A549 (cell line): ENCODE measurements at regions not wholly inside any gene's neighbourhood (a gene's known extent, or its start where the extent isn't known, plus 50 kb on each side); places are given as distances from the start of the nearest gene placed in this dataset.

Source experiments
- ATAC-seq, 2 experiments: fragments of 200-7000 bp in 1 of 2; fragments of >200 bp in 1 of 2; cut with Nextera tagmentation in 1 of 2; cut with Tn5 transposase in 1 of 2; 3 replicates each; pipeline versions ENCODE4 v1.8.0 to v1.9.1; 2018 to 2020; ENCODE audit warnings: mild to moderate bottlenecking in 1 of 2, moderate library complexity in 1 of 2
- CTCF ChIA-PET: fragments of 300-600 bp; sonication (Branson Sonifier 250); formaldehyde crosslinking; extraction: SDS; loops from one replicate; lab custom pipeline; 2021; ENCODE audit warnings: antibody characterized with exemption, inconsistent platforms; lab: Yijun Ruan, JAX
- POLR2A ChIA-PET: fragments of 350-600 bp; formaldehyde crosslinking; extraction: SDS; loops from one replicate; lab custom pipeline; 2021; ENCODE audit warnings: antibody characterized with exemption, inconsistent platforms; lab: Yijun Ruan, JAX
- DNase-seq, 2 experiments: peaks; one replicate each; pipeline versions ENCODE4 v3.0.0 to v3.0.0-alpha.2; 2011 to 2016; ENCODE audit warnings: low read depth in 1 of 2, low spot score in 1 of 2
- FAIRE-seq: peaks from 2 replicates; lab custom pipeline; 2011; peaks lifted over from hg19 to GRCh38; lab: Jason Lieb, UNC
- H3K27ac ChIP-seq, 2 experiments: fragments of >200 bp; sonication (Bioruptor Twin); formaldehyde crosslinking; 3 replicates each; pipeline ENCODE4 v1.5.1; 2016 to 2017
- H3K4me1 ChIP-seq: fragments of >200 bp; sonication (Bioruptor Twin); formaldehyde crosslinking; 3 replicates; pipeline ENCODE4 v1.6.1; 2016
- H3K4me2 ChIP-seq: fragments of >200 bp; sonication (Bioruptor Twin); formaldehyde crosslinking; 3 replicates; pipeline ENCODE4 v1.6.1; 2016
- H3K4me3 ChIP-seq: fragments of >200 bp; sonication (Bioruptor Twin); formaldehyde crosslinking; 3 replicates; pipeline ENCODE4 v1.5.1; 2016
- H3K9me3 ChIP-seq: fragments of >200 bp; sonication (Bioruptor Twin); formaldehyde crosslinking; 3 replicates; pipeline ENCODE4 v1.6.1; 2016
- BCL3 ChIP-seq: fragments of >200 bp; sonication (Bioruptor Twin); formaldehyde crosslinking; IDR thresholded peaks from 3 replicates; pipeline ENCODE4 v1.6.1; 2016
- CBX2 ChIP-seq: fragments of 200-600 bp; sonication (generic); IDR thresholded peaks from 2 replicates; pipeline ENCODE4 v1.6.1; 2016; ENCODE audit warnings: low read depth, mild to moderate bottlenecking, borderline replicate concordance
- CEBPB ChIP-seq, 2 experiments: fragments of >200 bp in 1 of 2; sonication (Bioruptor Twin) in 1 of 2; formaldehyde crosslinking in 1 of 2; IDR thresholded peaks; 2 replicates each; pipeline ENCODE4 v1.6.1; 2012 to 2016
- CHD4 ChIP-seq: fragments of 200-600 bp; sonication (generic); IDR thresholded peaks from 2 replicates; pipeline ENCODE4 v1.6.1; 2016; ENCODE audit warnings: antibody characterized with exemption, mild to moderate bottlenecking, borderline replicate concordance
- CTCF ChIP-seq: fragments of >200 bp; sonication (Bioruptor Twin); formaldehyde crosslinking; IDR thresholded peaks from 3 replicates; pipeline ENCODE4 v1.5.1; 2016
- EP300 ChIP-seq, 2 experiments: fragments of >200 bp; sonication (Bioruptor Twin); formaldehyde crosslinking; IDR thresholded peaks; 2 replicates in 1 of 2; 3 replicates in 1 of 2; pipeline ENCODE4 v1.6.1; 2016 to 2017
- ESRRA ChIP-seq: fragments of 150-350 bp; IDR thresholded peaks from 2 replicates; pipeline ENCODE4 v1.6.1; 2014; ENCODE audit warnings: mild to moderate bottlenecking, low read length, borderline replicate concordance
- FOSL2 ChIP-seq, 2 experiments: fragments of 450-650 bp in 1 of 2; fragments of >200 bp in 1 of 2; sonication (Bioruptor Twin) in 1 of 2; formaldehyde crosslinking; IDR thresholded peaks; 2 replicates each; pipeline versions ENCODE4 v1.5.0 to v1.6.1; 2016 to 2020; ENCODE audit warnings: mild to moderate bottlenecking in 1 of 2, moderate library complexity in 1 of 2
- HEYL ChIP-seq: fragments of 250-450 bp; sonication (Bioruptor Pico); IDR thresholded peaks from 2 replicates; pipeline ENCODE4 v1.8.0; 2021; ENCODE audit warnings: mild to moderate bottlenecking, moderate library complexity
- HOXB13 ChIP-seq: fragments of 250-450 bp; sonication (Bioruptor Pico); IDR thresholded peaks from 2 replicates; pipeline ENCODE4 v1.5.0; 2020; ENCODE audit warnings: low read depth, mild to moderate bottlenecking, moderate library complexity
- HOXB5 ChIP-seq: fragments of 250-450 bp; sonication (Bioruptor Pico); IDR thresholded peaks from 2 replicates; pipeline ENCODE4 v1.5.0; 2020; ENCODE audit warnings: mild to moderate bottlenecking, moderate library complexity
- JUNB ChIP-seq: fragments of >200 bp; sonication (Bioruptor Twin); formaldehyde crosslinking; IDR thresholded peaks from 2 replicates; pipeline ENCODE4 v1.6.1; 2016
- KDM5A ChIP-seq: fragments of 200-600 bp; sonication (generic); IDR thresholded peaks from 2 replicates; pipeline ENCODE4 v1.6.1; 2016; ENCODE audit warnings: antibody characterized with exemption, mild to moderate bottlenecking
- MYC ChIP-seq: IDR thresholded peaks from 2 replicates; pipeline ENCODE4 v1.6.1; 2012; ENCODE audit warnings: mild to moderate bottlenecking, inconsistent platforms, low read length, improper control_type of control experiment, borderline replicate concordance
- NPAS2 ChIP-seq: fragments of 250-450 bp; sonication (Bioruptor Pico); IDR thresholded peaks from 2 replicates; pipeline ENCODE4 v1.8.0; 2022; ENCODE audit warnings: mild to moderate bottlenecking, moderate library complexity, borderline replicate concordance
- NR3C1 ChIP-seq: fragments of >200 bp; sonication (Bioruptor Twin); formaldehyde crosslinking; IDR thresholded peaks from 3 replicates; pipeline ENCODE4 v1.6.1; 2017
- PBX3 ChIP-seq: IDR thresholded peaks from 2 replicates; pipeline ENCODE4 v1.6.1; 2012
- PHF8 ChIP-seq: fragments of 200-600 bp; sonication (generic); IDR thresholded peaks from 2 replicates; pipeline ENCODE4 v1.6.1; 2016; ENCODE audit warnings: low read depth, mild to moderate bottlenecking, antibody characterized with exemption, moderate library complexity, borderline replicate concordance
- POLR2AphosphoS2 ChIP-seq: conservative IDR thresholded peaks from 2 replicates; pipeline ENCODE4 v1.6.1; 2012; ENCODE audit warnings: low read length, improper control_type of control experiment, inconsistent platforms
- RCOR1 ChIP-seq: fragments of 150-350 bp; IDR thresholded peaks from 2 replicates; pipeline ENCODE4 v1.6.1; 2014; ENCODE audit warnings: antibody characterized with exemption, low read length, low read depth
- SMC3 ChIP-seq: fragments of >200 bp; sonication (Bioruptor Twin); formaldehyde crosslinking; IDR thresholded peaks from 3 replicates; pipeline ENCODE4 v1.6.1; 2018; ENCODE audit warnings: inconsistent platforms
- SREBF2 ChIP-seq: fragments of 450-650 bp; IDR thresholded peaks from 2 replicates; pipeline ENCODE4 v1.6.1; 2014; ENCODE audit warnings: mild to moderate bottlenecking, moderate library complexity
- USF2 ChIP-seq: fragments of 450-650 bp; IDR thresholded peaks from 2 replicates; pipeline ENCODE4 v1.6.1; 2014; ENCODE audit warnings: antibody characterized with exemption
- ZC3H11A ChIP-seq: fragments of 450-650 bp; IDR thresholded peaks from 2 replicates; pipeline ENCODE4 v1.6.1; 2014; ENCODE audit warnings: antibody characterized with exemption, mild to moderate bottlenecking
- ZNF302 ChIP-seq: fragments of 250-450 bp; sonication (Bioruptor Pico); IDR thresholded peaks from 2 replicates; pipeline ENCODE4 v1.9.0; 2021; ENCODE audit warnings: inconsistent platforms, mild to moderate bottlenecking, moderate library complexity
- ZSCAN20 ChIP-seq: fragments of 250-450 bp; sonication (Bioruptor Pico); IDR thresholded peaks from 2 replicates; pipeline ENCODE4 v1.8.0; 2022; ENCODE audit warnings: mild to moderate bottlenecking, moderate library complexity
- WGBS: methylation state at CpG from one replicate; pipeline ENCODE4 v1.1.6; 2017; ENCODE audit errors: missing lambda C conversion rate; 5-methylcytosine and 5-hydroxymethylcytosine counted together
- TF ChIP-seq, protein P1 (sequence below): IDR thresholded peaks from 2 replicates; pipeline ENCODE4 v1.6.1; 2012; ENCODE audit warnings: low read depth, borderline replicate concordance
- TF ChIP-seq, protein P2 (sequence below): IDR thresholded peaks from 2 replicates; pipeline ENCODE4 v1.6.1; 2012
- TF ChIP-seq, protein P3 (sequence below): fragments of 150-350 bp; IDR thresholded peaks from 2 replicates; pipeline ENCODE4 v1.6.1; 2014; ENCODE audit warnings: low read depth, mild to moderate bottlenecking, low read length
- TF ChIP-seq, protein P4 (sequence below): fragments of 250-450 bp; sonication (Bioruptor Pico); IDR thresholded peaks from 2 replicates; pipeline ENCODE4 v1.5.0; 2020; ENCODE audit warnings: low read depth, mild to moderate bottlenecking, moderate library complexity

DNA sequence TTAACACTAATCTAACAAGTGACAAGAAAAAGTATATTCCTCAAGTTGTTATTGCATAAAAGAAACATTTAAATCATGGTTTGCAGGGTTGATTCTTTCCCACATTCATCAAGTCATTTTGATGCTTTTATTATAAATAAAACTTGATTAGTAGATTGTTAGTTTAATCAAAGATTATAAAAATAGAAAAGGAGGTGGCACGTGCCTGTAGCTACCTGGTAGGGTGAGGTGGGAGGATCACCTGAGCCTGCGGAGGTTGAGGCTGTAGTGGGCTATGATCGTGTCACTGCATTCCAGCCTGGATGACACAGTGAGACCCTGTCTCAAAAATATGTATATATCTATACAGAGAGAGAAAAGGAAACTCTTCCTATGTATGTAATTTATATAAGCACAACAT, 433.2 kb upstream of the RGS6 start:
- Histone ChIP-seq H3K9me3 (no peaks in the 10 kb centered on the region), H3K4me3 (no peak overlapping the region), H3K4me2 (no peak overlapping the region), H3K27ac (no peak overlapping the region), H3K4me1 (no peaks in the 10 kb centered on the region)
- TF ChIP-seq HOXB5 (CRISPR knock-in tag) (no peak), MYC (no peak), RCOR1 (no peak), ZC3H11A (no peak), PBX3 (no peak), CBX2 (no peak), KDM5A (no peak), HOXB13 (no peak), PHF8 (no peak), ZSCAN20 (CRISPR knock-in tag) (no peak), CEBPB (IDR thresholded peaks at IDR 0.05) (no peak), SMC3 (no peak), CHD4 (no peak), SREBF2 (no peak), FOSL2 (IDR thresholded peaks at IDR 0.05) (no peak), FOSL2 (CRISPR knock-in tag; IDR thresholded peaks at IDR 0.05) (no peak), NPAS2 (CRISPR knock-in tag) (no peak), CTCF (no peak)
- TF ChIP-seq, protein P1, sequence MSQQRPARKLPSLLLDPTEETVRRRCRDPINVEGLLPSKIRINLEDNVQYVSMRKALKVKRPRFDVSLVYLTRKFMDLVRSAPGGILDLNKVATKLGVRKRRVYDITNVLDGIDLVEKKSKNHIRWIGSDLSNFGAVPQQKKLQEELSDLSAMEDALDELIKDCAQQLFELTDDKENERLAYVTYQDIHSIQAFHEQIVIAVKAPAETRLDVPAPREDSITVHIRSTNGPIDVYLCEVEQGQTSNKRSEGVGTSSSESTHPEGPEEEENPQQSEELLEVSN, result no peak
- FAIRE-seq (no peak), DNase-seq (no peak), ATAC-seq (no peak)
- 75% methylated on average over 3 of the region's 3 CpGs for WGBS
- POLR2A ChIA-PET, result no interaction called here
- CTCF ChIA-PET, result interaction anchor here (2.0 kb wide), 1 partner anchor 254 kb away, joined by 4 read pairs; no protein-coding TSS in a partner anchor

DNA sequence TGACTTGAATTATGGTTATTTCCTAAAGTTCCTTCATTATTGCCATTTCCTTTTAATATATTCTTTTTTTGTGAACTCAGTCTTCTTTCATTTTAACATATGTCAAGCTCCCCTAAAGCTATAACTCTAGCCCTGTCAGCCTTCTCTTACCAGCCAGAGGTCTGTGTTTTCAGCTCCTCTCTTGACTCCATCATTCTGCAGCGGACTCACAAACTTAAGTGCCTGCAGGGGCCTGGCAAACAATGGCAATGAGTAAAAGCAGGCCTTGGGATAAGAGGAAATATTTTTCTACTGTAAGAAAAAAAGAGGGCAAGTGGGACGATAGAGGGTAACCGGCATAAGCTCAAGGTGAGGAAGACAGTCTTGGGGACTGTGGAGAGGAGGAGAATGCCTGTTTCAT, 424.5 kb upstream of the RGS6 start:
- no peaks in the 10 kb centered on the region for H3K4me1 ChIP-seq
- 76% methylated on average over 3 of the region's 3 CpGs for WGBS
- H3K9me3 ChIP-seq, result no peaks in the 10 kb centered on the region
- no peak for ATAC-seq
- H3K27ac ChIP-seq, result no peak overlapping the region
- ChIA-PET POLR2A (no interaction called here), CTCF (interaction anchor here (1.0 to 1.2 kb wide), 2 partner anchors 11 to 28 kb away, joined by 3 to 5 read pairs; no protein-coding TSS in a partner anchor)
- no peak overlapping the region for H3K4me3 ChIP-seq
- H3K4me2 ChIP-seq, result no peak overlapping the region
- DNase-seq, result no peak
- FAIRE-seq, result no peak
- TF ChIP-seq, protein P2, sequence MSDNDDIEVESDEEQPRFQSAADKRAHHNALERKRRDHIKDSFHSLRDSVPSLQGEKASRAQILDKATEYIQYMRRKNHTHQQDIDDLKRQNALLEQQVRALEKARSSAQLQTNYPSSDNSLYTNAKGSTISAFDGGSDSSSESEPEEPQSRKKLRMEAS, result no peak
- TF ChIP-seq, protein P3, sequence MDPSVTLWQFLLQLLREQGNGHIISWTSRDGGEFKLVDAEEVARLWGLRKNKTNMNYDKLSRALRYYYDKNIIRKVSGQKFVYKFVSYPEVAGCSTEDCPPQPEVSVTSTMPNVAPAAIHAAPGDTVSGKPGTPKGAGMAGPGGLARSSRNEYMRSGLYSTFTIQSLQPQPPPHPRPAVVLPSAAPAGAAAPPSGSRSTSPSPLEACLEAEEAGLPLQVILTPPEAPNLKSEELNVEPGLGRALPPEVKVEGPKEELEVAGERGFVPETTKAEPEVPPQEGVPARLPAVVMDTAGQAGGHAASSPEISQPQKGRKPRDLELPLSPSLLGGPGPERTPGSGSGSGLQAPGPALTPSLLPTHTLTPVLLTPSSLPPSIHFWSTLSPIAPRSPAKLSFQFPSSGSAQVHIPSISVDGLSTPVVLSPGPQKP, result no peak
- TF ChIP-seq RCOR1 (no peak), EP300 (IDR thresholded peaks at IDR 0.05) (no peak), ESRRA (no peak), ZNF302 (CRISPR knock-in tag) (no peak), NPAS2 (CRISPR knock-in tag) (no peak), NR3C1 (no peak), HEYL (no peak), POLR2AphosphoS2 (no peak), HOXB13 (no peak), BCL3 (no peak), USF2 (no peak), JUNB (no peak)
- TF ChIP-seq, protein P1, result no peak
- TF ChIP-seq, protein P4, sequence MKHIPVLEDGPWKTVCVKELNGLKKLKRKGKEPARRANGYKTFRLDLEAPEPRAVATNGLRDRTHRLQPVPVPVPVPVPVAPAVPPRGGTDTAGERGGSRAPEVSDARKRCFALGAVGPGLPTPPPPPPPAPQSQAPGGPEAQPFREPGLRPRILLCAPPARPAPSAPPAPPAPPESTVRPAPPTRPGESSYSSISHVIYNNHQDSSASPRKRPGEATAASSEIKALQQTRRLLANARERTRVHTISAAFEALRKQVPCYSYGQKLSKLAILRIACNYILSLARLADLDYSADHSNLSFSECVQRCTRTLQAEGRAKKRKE, result no peak
